B cell (primary cell): ENCODE measurements at regions not wholly inside any gene's neighbourhood (a gene's known extent, or its start where the extent isn't known, plus 50 kb on each side); places are given as distances from the start of the nearest gene placed in this dataset.

Experiments used
- ATAC-seq: fragments of 200-7000 bp; cut with Tn5 transposase; one replicate; pipeline ENCODE4 v1.10.0; 2021; ENCODE audit warnings: low read depth, mild to moderate bottlenecking, moderate number of reproducible peaks, moderate library complexity
- CTCF ChIA-PET: fragments of 350-600 bp; sonication (Branson Sonifier 250); formaldehyde crosslinking; loops from one replicate; lab custom pipeline; 2021; ENCODE audit warnings: antibody characterized with exemption, inconsistent platforms; lab: Charles Lee
- POLR2A ChIA-PET: fragments of 350-600 bp; sonication (Branson Sonifier 250); formaldehyde crosslinking; loops from one replicate; lab custom pipeline; 2021; ENCODE audit warnings: antibody characterized with exemption; lab: Charles Lee
- DNase-seq: peaks from one replicate; pipeline ENCODE4 v3.0.0; 2013
- H2AFZ ChIP-seq: 2 replicates; pipeline ENCODE4 v1.6.1; 2012; ENCODE audit warnings: mild to moderate bottlenecking, low read depth, low read length; ENCODE audit not compliant: insufficient read depth, poor library complexity, severe bottlenecking
- H3K27ac ChIP-seq, 2 donors: 1 replicate in 1 of 2; 2 replicates in 1 of 2; pipeline ENCODE4 v1.5.1; 2012 to 2013; ENCODE audit warnings: low read length in 2 of 2, mild to moderate bottlenecking in 2 of 2, moderate library complexity in 1 of 2
- H3K27me3 ChIP-seq, 4 experiments: fragments of 200-600 bp in 1 of 4; sonication (generic) in 1 of 4; replicated peaks in 1 of 4; 1 replicate in 2 of 4; 2 replicates in 2 of 4; pipeline versions ENCODE4 v1.6.1 to v1.7.0; 2013 to 2016; ENCODE audit warnings: low read length in 3 of 4, mild to moderate bottlenecking in 2 of 4, mixed read lengths in 1 of 4, moderate library complexity in 1 of 4; ENCODE audit not compliant: insufficient read depth in 4 of 4, control insufficient read depth in 3 of 4; ENCODE audit errors: control extremely low read depth in 1 of 4
- H3K36me3 ChIP-seq, 2 experiments: replicated peaks in 1 of 2; 1 replicate in 1 of 2; 2 replicates in 1 of 2; pipeline versions ENCODE4 v1.6.1 to v1.7.1; 2013; ENCODE audit warnings: low read length in 1 of 2; ENCODE audit not compliant: insufficient read depth in 2 of 2, control insufficient read depth in 1 of 2; ENCODE audit errors: control extremely low read depth in 1 of 2, extremely low read depth in 1 of 2
- H3K4me1 ChIP-seq, 2 donors: fragments of 200-600 bp in 1 of 2; sonication (generic) in 1 of 2; 1 replicate in 1 of 2; 2 replicates in 1 of 2; pipeline versions ENCODE4 v1.5.1 to v1.6.1; 2013 to 2017; ENCODE audit warnings: low read length in 2 of 2; ENCODE audit not compliant: control insufficient read depth in 2 of 2, insufficient read depth in 2 of 2
- H3K4me2 ChIP-seq: replicated peaks from 2 replicates; pipeline ENCODE3; 2012; ENCODE audit warnings: mild to moderate bottlenecking, low read depth, low read length; ENCODE audit not compliant: poor library complexity, severe bottlenecking
- H3K4me3 ChIP-seq, 5 experiments: fragments of 200-600 bp in 1 of 5; sonication (generic) in 1 of 5; 1 replicate in 3 of 5; 2 replicates in 2 of 5; pipeline versions ENCODE4 v1.5.1 to v1.7.0; 2011 to 2016; ENCODE audit warnings: low read length in 4 of 5, mild to moderate bottlenecking in 4 of 5, low read depth in 2 of 5, control low read depth in 1 of 5, moderate library complexity in 1 of 5; ENCODE audit not compliant: insufficient read depth in 1 of 5; ENCODE audit errors: control extremely low read depth in 1 of 5, extremely low read depth in 1 of 5
- H3K79me2 ChIP-seq: fragments of 200-600 bp; sonication (generic); one replicate; pipeline ENCODE4 v1.6.0; 2016; ENCODE audit warnings: low read length; ENCODE audit not compliant: control insufficient read depth, insufficient read depth
- H3K9ac ChIP-seq: fragments of 200-600 bp; sonication (generic); 2 replicates; pipeline ENCODE4 v1.6.1; 2017; ENCODE audit warnings: mild to moderate bottlenecking, low read length, moderate library complexity
- H3K9me3 ChIP-seq, 3 donors: one replicate each; pipeline versions ENCODE4 v1.6.1 to v1.7.1; 2013; ENCODE audit warnings: low read length in 2 of 3; ENCODE audit not compliant: control insufficient read depth in 2 of 3, insufficient read depth in 1 of 3; ENCODE audit errors: control extremely low read depth in 1 of 3
- H4K20me1 ChIP-seq: 2 replicates; pipeline ENCODE4 v1.6.0; 2012; ENCODE audit warnings: mild to moderate bottlenecking, low read length; ENCODE audit not compliant: insufficient read depth, control insufficient read depth, poor library complexity, severe bottlenecking
- H3K27ac Mint-ChIP-seq: one replicate; pipeline ENCODE4 v1.8.0; 2021; ENCODE audit warnings: mixed read lengths
- H3K27me3 Mint-ChIP-seq: one replicate; pipeline ENCODE4 v1.8.0; 2021; ENCODE audit warnings: mixed read lengths
- H3K4me1 Mint-ChIP-seq: one replicate; pipeline ENCODE4 v1.8.0; 2021; ENCODE audit warnings: mixed read lengths
- H3K4me3 Mint-ChIP-seq: one replicate; pipeline ENCODE4 v1.8.0; 2021; ENCODE audit warnings: mixed read lengths
- H3K9me3 Mint-ChIP-seq: one replicate; pipeline ENCODE4 v1.8.0; 2022; ENCODE audit warnings: mixed read lengths; ENCODE audit not compliant: insufficient read depth
- CTCF ChIP-seq: fragments of 200-600 bp; IDR thresholded peaks from one replicate; pipeline ENCODE4 v1.8.0; 2022; ENCODE audit warnings: antibody characterized with exemption, mild to moderate bottlenecking
- EZH2 ChIP-seq: IDR thresholded peaks from 2 replicates; pipeline ENCODE4 v1.6.1; 2012; ENCODE audit warnings: borderline replicate concordance, low read depth, mild to moderate bottlenecking, moderate library complexity, low read length; ENCODE audit not compliant: insufficient read depth, poor library complexity, severe bottlenecking
- WGBS: methylation state at CpG from one replicate; pipeline ENCODE4 v1.1.5; 2013; ENCODE audit warnings: missing lambda C conversion rate; ENCODE audit not compliant: insufficient coverage; 5-methylcytosine and 5-hydroxymethylcytosine counted together
- intact Hi-C: fragments of 100-400 bp; cut with micrococcal nuclease; formaldehyde crosslinking; loops from one replicate; pipeline ENCODE4 v1.10.0; 2022

- ATAC-seq = no peak
Observed at GRCh38 chr13:112145551-112146360, 78.8 kb downstream of the SOX1 start.

More at GRCh38 chr13:112145551-112146360, 78.8 kb downstream of the SOX1 start:
- Histone ChIP-seq H3K9ac (no peak overlapping the region), H3K9me3 (peaks cover 0 to 46% (median 0%) of the 10 kb centered on the region in 3 donors), H3K36me3 (no peaks in the 10 kb centered on the region), H3K4me1 (no peaks in the 10 kb centered on the region), H3K79me2 (no peaks in the 10 kb centered on the region), H3K27me3 (peaks cover 0 to 2% (median 0%) of the 10 kb centered on the region in 4 experiments), H3K4me2 (no peak overlapping the region), H3K4me3 (no peak overlapping the region), H3K27ac (no peak overlapping the region), H4K20me1 (no peaks in the 10 kb centered on the region), H2AFZ (no peak overlapping the region)
- Mint-ChIP-seq H3K4me3 (no peak overlapping the region), H3K27ac (no peak overlapping the region), H3K27me3 (no peaks in the 10 kb centered on the region), H3K9me3 (no peaks in the 10 kb centered on the region), H3K4me1 (no peaks in the 10 kb centered on the region)
- TF ChIP-seq EZH2 = no peak
- no peak for TF ChIP-seq CTCF
- POLR2A ChIA-PET = no interaction called here
- CTCF ChIA-PET = no interaction called here
- WGBS = 87% methylated on average over 22 of the region's 27 CpGs
- DNase-seq = no peak
- intact Hi-C loops = no loop called here
